SU-DHL-6 (cell line): ENCODE measurements at regions not wholly inside any gene's neighbourhood (a gene's known extent, or its start where the extent isn't known, plus 50 kb on each side); places are given as distances from the start of the nearest gene placed in this dataset.

ENCODE experiments used
- H2AFZ ChIP-seq: fragments of 200-600 bp; sonication (generic); 2 replicates; pipeline ENCODE4 v1.6.1; 2014; ENCODE audit warnings: low read depth, mild to moderate bottlenecking, moderate library complexity, mixed read lengths, antibody characterized with exemption, low read length; ENCODE audit not compliant: severe bottlenecking
- H3F3A ChIP-seq: fragments of 200-600 bp; shearing (Covaris generic); 2 replicates; pipeline ENCODE4 v1.6.0; 2016; ENCODE audit warnings: antibody characterized with exemption, mild to moderate bottlenecking; ENCODE audit not compliant: insufficient read depth
- H3K27ac ChIP-seq: fragments of 200-600 bp; sonication (generic); 2 replicates; pipeline ENCODE4 v1.5.1; 2016; ENCODE audit warnings: low read depth, mild to moderate bottlenecking, low read length, moderate library complexity, mixed read lengths
- H3K27me3 ChIP-seq: fragments of 200-600 bp; sonication (generic), shearing (Covaris generic); 2 replicates; pipeline ENCODE4 v1.6.0; 2014; ENCODE audit warnings: mild to moderate bottlenecking, low read length
- H3K36me3 ChIP-seq: fragments of 200-600 bp; sonication (generic); 2 replicates; pipeline ENCODE4 v1.6.1; 2014; ENCODE audit warnings: mild to moderate bottlenecking, low read length, mixed read lengths
- H3K4me2 ChIP-seq: fragments of 300-600, 200-600 bp; shearing (Covaris generic), sonication (generic); 2 replicates; pipeline ENCODE4 v1.6.0; 2014; ENCODE audit warnings: low read length, low read depth, mild to moderate bottlenecking; ENCODE audit not compliant: poor library complexity, severe bottlenecking
- H3K4me3 ChIP-seq: fragments of 200-600 bp; sonication (generic); 2 replicates; pipeline ENCODE4 v1.5.1; 2014; ENCODE audit warnings: antibody characterized with exemption, low read length, mild to moderate bottlenecking, mixed read lengths; ENCODE audit not compliant: insufficient read depth, poor library complexity, severe bottlenecking
- H3K79me2 ChIP-seq: fragments of 200-600 bp; sonication (generic); 2 replicates; pipeline ENCODE4 v1.6.1; 2014; ENCODE audit warnings: mild to moderate bottlenecking, low read length, moderate library complexity; ENCODE audit not compliant: insufficient read depth
- H3K9ac ChIP-seq: fragments of 200-600 bp; sonication (generic); 2 replicates; pipeline ENCODE4 v1.7.0; 2014; ENCODE audit warnings: mild to moderate bottlenecking, low read length
- H3K9me2 ChIP-seq: fragments of 200-600 bp; sonication (generic); replicated peaks from 2 replicates; pipeline ENCODE4 v1.6.1; 2014; ENCODE audit warnings: low read length; ENCODE audit not compliant: insufficient read depth
- H3K9me3 ChIP-seq: fragments of 200-600 bp; sonication (generic); 2 replicates; pipeline ENCODE4 v1.6.1; 2014; ENCODE audit warnings: low read length, mixed read lengths; ENCODE audit not compliant: insufficient read depth
- H4K20me1 ChIP-seq: fragments of 200-600 bp; sonication (generic); 2 replicates; pipeline ENCODE4 v1.6.1; 2014; ENCODE audit warnings: low read depth, mild to moderate bottlenecking, antibody characterized with exemption, low read length, moderate library complexity, mixed read lengths
- EZH2phosphoT487 ChIP-seq: fragments of 200-600 bp; sonication (generic), shearing (Covaris generic); conservative IDR thresholded peaks from 2 replicates; pipeline ENCODE4 v1.6.1; 2018; ENCODE audit warnings: mild to moderate bottlenecking, antibody characterized with exemption, low read length, moderate library complexity, mixed read lengths
- TF ChIP-seq, protein P1 (sequence below): fragments of 200-600 bp; sonication (generic); IDR thresholded peaks from one replicate; pipeline ENCODE4 v1.5.1; 2017; ENCODE audit warnings: antibody characterized with exemption, mild to moderate bottlenecking, low read length, moderate library complexity; ENCODE audit not compliant: insufficient read depth, poor library complexity, severe bottlenecking

DNA sequence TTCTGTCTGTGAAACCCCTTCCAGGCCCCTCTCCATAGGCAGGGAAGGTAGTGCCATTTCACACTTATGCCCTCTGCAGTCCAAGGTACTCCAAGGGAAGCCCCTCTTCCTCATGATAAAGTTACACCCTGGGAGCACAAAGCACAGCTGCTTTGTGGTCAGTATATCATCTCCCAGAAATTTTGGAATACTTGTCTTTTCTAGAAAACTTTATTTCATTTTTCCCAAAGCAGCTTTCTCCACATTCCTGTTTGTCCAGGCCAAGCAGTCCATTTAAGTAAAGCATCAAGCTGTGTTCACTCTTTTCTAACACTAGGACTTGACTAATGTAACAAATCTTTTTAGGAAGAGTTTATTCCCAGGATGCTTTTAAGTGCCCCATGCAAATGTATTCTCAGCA is 371.8 kb upstream of the RGMB start:
- no peaks in the 10 kb centered on the region for H3K9me2 ChIP-seq
- H3K27me3 ChIP-seq, result no peaks in the 10 kb centered on the region
- no peaks in the 10 kb centered on the region for H4K20me1 ChIP-seq
- H3K36me3 ChIP-seq, result no peaks in the 10 kb centered on the region
- H3K4me3 ChIP-seq, result no peak overlapping the region
- no peaks in the 10 kb centered on the region for H3F3A ChIP-seq
- TF ChIP-seq EZH2phosphoT487, result no peak
- TF ChIP-seq, protein P1, sequence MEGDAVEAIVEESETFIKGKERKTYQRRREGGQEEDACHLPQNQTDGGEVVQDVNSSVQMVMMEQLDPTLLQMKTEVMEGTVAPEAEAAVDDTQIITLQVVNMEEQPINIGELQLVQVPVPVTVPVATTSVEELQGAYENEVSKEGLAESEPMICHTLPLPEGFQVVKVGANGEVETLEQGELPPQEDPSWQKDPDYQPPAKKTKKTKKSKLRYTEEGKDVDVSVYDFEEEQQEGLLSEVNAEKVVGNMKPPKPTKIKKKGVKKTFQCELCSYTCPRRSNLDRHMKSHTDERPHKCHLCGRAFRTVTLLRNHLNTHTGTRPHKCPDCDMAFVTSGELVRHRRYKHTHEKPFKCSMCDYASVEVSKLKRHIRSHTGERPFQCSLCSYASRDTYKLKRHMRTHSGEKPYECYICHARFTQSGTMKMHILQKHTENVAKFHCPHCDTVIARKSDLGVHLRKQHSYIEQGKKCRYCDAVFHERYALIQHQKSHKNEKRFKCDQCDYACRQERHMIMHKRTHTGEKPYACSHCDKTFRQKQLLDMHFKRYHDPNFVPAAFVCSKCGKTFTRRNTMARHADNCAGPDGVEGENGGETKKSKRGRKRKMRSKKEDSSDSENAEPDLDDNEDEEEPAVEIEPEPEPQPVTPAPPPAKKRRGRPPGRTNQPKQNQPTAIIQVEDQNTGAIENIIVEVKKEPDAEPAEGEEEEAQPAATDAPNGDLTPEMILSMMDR, result no peak
- no peak overlapping the region for H3K9ac ChIP-seq
- no peak overlapping the region for H2AFZ ChIP-seq
- no peaks in the 10 kb centered on the region for H3K79me2 ChIP-seq
- H3K27ac ChIP-seq, result no peak overlapping the region
- no peaks in the 10 kb centered on the region for H3K9me3 ChIP-seq
- H3K4me2 ChIP-seq, result no peak overlapping the region

DNA sequence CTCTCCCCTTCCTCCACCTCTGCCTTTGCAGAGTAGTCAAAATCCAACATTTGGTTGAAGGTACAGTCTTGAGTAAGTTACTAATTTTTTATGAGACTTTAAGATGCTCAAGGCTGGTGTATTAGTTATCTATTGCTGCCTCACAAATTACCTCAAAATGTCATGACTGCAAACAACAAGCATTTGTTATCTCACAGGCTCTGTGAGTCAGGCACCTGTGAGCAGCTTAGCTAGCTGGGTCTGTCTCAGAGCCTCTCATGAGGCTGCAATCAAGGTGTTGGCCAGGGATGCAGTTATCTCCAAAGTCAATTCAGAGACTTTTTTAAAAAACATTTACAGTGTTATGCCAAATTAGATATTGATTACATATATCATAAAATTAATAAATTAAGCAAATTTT is 371.3 kb upstream of the RGMB start:
- no peak overlapping the region for H3K27ac ChIP-seq
- no peak overlapping the region for H3K9ac ChIP-seq
- no peaks in the 10 kb centered on the region for H3F3A ChIP-seq
- no peaks in the 10 kb centered on the region for H3K27me3 ChIP-seq
- no peak for TF ChIP-seq EZH2phosphoT487
- TF ChIP-seq, protein P1, result no peak
- no peaks in the 10 kb centered on the region for H3K9me2 ChIP-seq
- H3K4me2 ChIP-seq, result no peak overlapping the region
- no peaks in the 10 kb centered on the region for H3K36me3 ChIP-seq
- no peak overlapping the region for H2AFZ ChIP-seq
- no peak overlapping the region for H3K4me3 ChIP-seq
- no peaks in the 10 kb centered on the region for H3K9me3 ChIP-seq
- no peaks in the 10 kb centered on the region for H4K20me1 ChIP-seq
- no peaks in the 10 kb centered on the region for H3K79me2 ChIP-seq

DNA sequence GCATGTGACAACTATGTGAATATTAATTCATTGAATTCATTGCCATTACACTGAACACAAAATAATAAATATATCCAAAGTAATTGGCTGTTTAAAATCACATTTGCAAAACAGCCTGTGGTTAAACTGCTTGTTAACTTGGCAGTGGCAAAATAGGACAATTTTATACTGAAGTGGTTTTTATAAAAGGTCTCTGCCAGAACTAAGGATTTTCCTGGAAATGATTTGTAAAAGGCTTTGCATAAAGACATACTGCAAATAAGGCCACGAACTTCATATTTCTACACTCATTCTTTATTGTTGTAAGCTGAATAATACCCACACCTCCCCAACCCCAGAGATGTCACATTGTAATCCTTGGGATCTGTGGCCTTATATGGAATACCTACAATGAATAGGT is 370.3 kb upstream of the RGMB start:
- Histone ChIP-seq H3K27me3 (no peaks in the 10 kb centered on the region), H3K9ac (no peak overlapping the region), H2AFZ (no peak overlapping the region), H3K27ac (no peak overlapping the region), H3K4me2 (no peak overlapping the region), H3F3A (no peaks in the 10 kb centered on the region), H3K9me3 (no peaks in the 10 kb centered on the region), H3K9me2 (no peaks in the 10 kb centered on the region), H3K36me3 (no peaks in the 10 kb centered on the region), H3K79me2 (no peaks in the 10 kb centered on the region), H3K4me3 (no peak overlapping the region), H4K20me1 (no peaks in the 10 kb centered on the region)
- no peak for TF ChIP-seq EZH2phosphoT487
- TF ChIP-seq, protein P1, result no peak

DNA sequence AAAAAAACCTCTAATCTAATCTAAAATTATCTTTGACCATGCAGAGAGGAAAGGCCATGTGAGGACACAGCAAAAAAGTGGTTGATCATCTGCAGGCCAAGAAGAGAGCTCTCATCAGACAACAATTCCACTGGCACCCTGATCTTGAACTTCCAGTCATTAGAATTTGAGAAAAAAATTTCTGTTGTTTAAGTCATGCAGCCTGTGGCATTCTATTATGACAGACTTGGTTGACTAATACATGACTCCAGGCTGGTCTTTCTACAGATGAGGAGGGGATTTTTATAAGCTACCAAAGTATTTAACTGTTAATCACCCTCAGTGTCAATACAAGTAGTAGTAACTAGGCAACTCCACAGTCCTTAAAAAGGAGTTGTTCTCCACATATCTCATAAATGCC is 358.5 kb upstream of the RGMB start:
- H3K9me3 ChIP-seq, result no peaks in the 10 kb centered on the region
- H3K9ac ChIP-seq, result no peak overlapping the region
- H3K27ac ChIP-seq, result no peak overlapping the region
- no peaks in the 10 kb centered on the region for H4K20me1 ChIP-seq
- H3K79me2 ChIP-seq, result no peaks in the 10 kb centered on the region
- no peak overlapping the region for H3K4me2 ChIP-seq
- H2AFZ ChIP-seq, result no peak overlapping the region
- H3K9me2 ChIP-seq, result no peaks in the 10 kb centered on the region
- H3K4me3 ChIP-seq, result no peak overlapping the region
- H3K27me3 ChIP-seq, result no peaks in the 10 kb centered on the region
- TF ChIP-seq, protein P1, result no peak
- TF ChIP-seq EZH2phosphoT487, result no peak
- no peaks in the 10 kb centered on the region for H3K36me3 ChIP-seq
- no peaks in the 10 kb centered on the region for H3F3A ChIP-seq
